H1 (cell line): ENCODE measurements at regions not wholly inside any gene's neighbourhood (a gene's known extent, or its start where the extent isn't known, plus 50 kb on each side); places are given as distances from the start of the nearest gene placed in this dataset.

ENCODE experiments used
- CTCF ChIA-PET: fragments of 300-600 bp; sonication (Branson Sonifier 250); formaldehyde crosslinking; loops from one replicate; lab custom pipeline; 2021; ENCODE audit not compliant: partially characterized antibody; lab: Charles Lee
- POLR2A ChIA-PET: fragments of 300-600 bp; sonication (Branson Sonifier 250); formaldehyde crosslinking; loops from one replicate; lab custom pipeline; 2021; ENCODE audit warnings: inconsistent platforms; ENCODE audit not compliant: partially characterized antibody; lab: Charles Lee
- DNase-seq, 2 experiments: peaks; one replicate each; pipeline versions ENCODE4 v3.0.0 to v3.0.0-alpha.2; 2010 to 2022; ENCODE audit warnings: low spot score in 2 of 2, low read depth in 1 of 2, mixed read lengths in 1 of 2
- FAIRE-seq: peaks from 2 replicates; lab custom pipeline; 2011; peaks lifted over from hg19 to GRCh38; lab: Jason Lieb, UNC
- H2AFZ ChIP-seq: 2 replicates; pipeline ENCODE4 v1.8.1; 2012; ENCODE audit warnings: low read length, inconsistent platforms
- H2AK5ac ChIP-seq: 2 replicates; pipeline ENCODE4 v1.6.1; 2013; ENCODE audit warnings: low read depth, low read length
- H2BK120ac ChIP-seq: replicated peaks from 2 replicates; pipeline ENCODE3; 2013; ENCODE audit warnings: low read depth, low read length, inconsistent platforms
- H2BK12ac ChIP-seq: 2 replicates; pipeline ENCODE4 v1.6.1; 2013; ENCODE audit warnings: low read depth, low read length
- H2BK15ac ChIP-seq: 2 replicates; pipeline ENCODE4 v1.6.1; 2013; ENCODE audit warnings: low read length
- H2BK20ac ChIP-seq: 2 replicates; pipeline ENCODE4 v1.6.1; 2013; ENCODE audit warnings: low read length
- H2BK5ac ChIP-seq: 2 replicates; pipeline ENCODE4 v1.6.1; 2013; ENCODE audit warnings: low read depth, low read length
- H3K14ac ChIP-seq: 2 replicates; pipeline ENCODE4 v1.6.1; 2013; ENCODE audit warnings: inconsistent platforms; ENCODE audit not compliant: insufficient read length
- H3K18ac ChIP-seq: 2 replicates; pipeline ENCODE4 v1.6.1; 2013; ENCODE audit warnings: low read length; ENCODE audit errors: extremely low read depth
- H3K23ac ChIP-seq: 2 replicates; pipeline ENCODE4 v1.6.1; 2013; ENCODE audit warnings: inconsistent platforms; ENCODE audit not compliant: insufficient read length
- H3K23me2 ChIP-seq: 2 replicates; pipeline ENCODE4 v1.6.1; 2013; ENCODE audit warnings: low read depth, low read length
- H3K27ac ChIP-seq: 2 replicates; pipeline ENCODE4 v1.6.1; 2011; ENCODE audit warnings: low read depth, low read length, inconsistent platforms
- H3K27me3 ChIP-seq, 4 experiments: replicated peaks in 1 of 4; 1 replicate in 1 of 4; 2 replicates in 3 of 4; pipeline versions ENCODE4 v1.6.1 to v1.8.1; 2011 to 2013; ENCODE audit warnings: low read length in 3 of 4, mild to moderate bottlenecking in 3 of 4, inconsistent platforms in 2 of 4, mixed read lengths in 2 of 4, moderate library complexity in 1 of 4; ENCODE audit not compliant: control insufficient read depth in 3 of 4, insufficient read depth in 3 of 4; ENCODE audit errors: extremely low read depth in 1 of 4
- H3K36me3 ChIP-seq, 4 experiments: 2 replicates each; pipeline versions ENCODE4 v1.6.1 to v1.8.1; 2011 to 2013; ENCODE audit warnings: mild to moderate bottlenecking in 4 of 4, low read length in 3 of 4, moderate library complexity in 2 of 4, control low read depth in 1 of 4, inconsistent platforms in 1 of 4; ENCODE audit not compliant: insufficient read depth in 4 of 4, control insufficient read depth in 2 of 4
- H3K4ac ChIP-seq: replicated peaks from 2 replicates; pipeline ENCODE3; 2013; ENCODE audit warnings: low read length, low read depth, mixed read lengths, inconsistent platforms; ENCODE audit not compliant: insufficient read length
- H3K4me1 ChIP-seq, 4 experiments: replicated peaks in 1 of 4; 1 replicate in 1 of 4; 2 replicates in 3 of 4; pipeline versions ENCODE4 v1.6.1 to v1.8.1; 2011 to 2013; ENCODE audit warnings: low read length in 3 of 4, inconsistent platforms in 2 of 4, mixed read lengths in 1 of 4; ENCODE audit not compliant: insufficient read depth in 4 of 4, control insufficient read depth in 3 of 4
- H3K4me2 ChIP-seq, 2 experiments: 2 replicates each; pipeline versions ENCODE4 v1.6.1 to v1.8.1; 2011 to 2013; ENCODE audit warnings: low read depth in 2 of 2, low read length in 2 of 2, control low read depth in 1 of 2, inconsistent platforms in 1 of 2, mild to moderate bottlenecking in 1 of 2; ENCODE audit not compliant: insufficient read depth in 1 of 2
- H3K4me3 ChIP-seq, 4 experiments: fragments of 200-600, 300-600 bp in 1 of 4; sonication (generic), shearing (Covaris generic), sonication (Bioruptor Twin) in 1 of 4; 2 replicates each; pipeline versions ENCODE4 v1.5.1 to v1.8.1; 2011 to 2016; ENCODE audit warnings: low read length in 4 of 4, low read depth in 3 of 4, control low read depth in 2 of 4, inconsistent platforms in 2 of 4, mild to moderate bottlenecking in 2 of 4, mixed read lengths in 1 of 4, moderate library complexity in 1 of 4; ENCODE audit not compliant: insufficient read depth in 2 of 4; ENCODE audit errors: extremely low read depth in 1 of 4
- H3K56ac ChIP-seq: replicated peaks from 2 replicates; pipeline ENCODE3; 2013; ENCODE audit warnings: low read depth, mild to moderate bottlenecking, mixed read lengths, low read length, inconsistent platforms; ENCODE audit not compliant: insufficient read length
- H3K79me1 ChIP-seq: 2 replicates; pipeline ENCODE4 v1.6.1; 2013; ENCODE audit warnings: low read depth, low read length, control low read depth
- H3K79me2 ChIP-seq, 2 experiments: 2 replicates each; pipeline versions ENCODE4 v1.6.1 to v1.8.1; 2012 to 2013; ENCODE audit warnings: low read length in 2 of 2, mild to moderate bottlenecking in 2 of 2, inconsistent platforms in 1 of 2; ENCODE audit not compliant: insufficient read depth in 2 of 2, control insufficient read depth in 1 of 2
- H3K9ac ChIP-seq, 4 experiments: replicated peaks in 1 of 4; 1 replicate in 1 of 4; 2 replicates in 3 of 4; pipeline versions ENCODE4 v1.6.1 to v1.8.1; 2011 to 2013; ENCODE audit warnings: low read depth in 3 of 4, low read length in 3 of 4, control low read depth in 2 of 4, mild to moderate bottlenecking in 2 of 4, moderate library complexity in 2 of 4, inconsistent platforms in 1 of 4; ENCODE audit errors: extremely low read depth in 1 of 4
- H3K9me3 ChIP-seq, 2 experiments: 2 replicates each; pipeline versions ENCODE4 v1.6.1 to v1.8.1; 2012 to 2013; ENCODE audit warnings: mild to moderate bottlenecking in 2 of 2, moderate library complexity in 2 of 2, control low read depth in 1 of 2, inconsistent platforms in 1 of 2, low read depth in 1 of 2, low read length in 1 of 2, mixed read lengths in 1 of 2; ENCODE audit not compliant: insufficient read depth in 2 of 2
- H4K20me1 ChIP-seq, 2 experiments: replicated peaks in 1 of 2; 2 replicates each; pipeline versions ENCODE3 to v1.8.1; 2011 to 2013; ENCODE audit warnings: inconsistent platforms in 2 of 2, low read length in 2 of 2, mild to moderate bottlenecking in 1 of 2; ENCODE audit not compliant: insufficient read depth in 2 of 2, control insufficient read depth in 1 of 2
- H4K5ac ChIP-seq: 2 replicates; pipeline ENCODE4 v1.6.1; 2013; ENCODE audit warnings: low read length, low read depth, mixed read lengths, inconsistent platforms; ENCODE audit not compliant: insufficient read length
- H4K8ac ChIP-seq: 2 replicates; pipeline ENCODE4 v1.8.0; 2013; ENCODE audit warnings: mild to moderate bottlenecking, moderate library complexity, low read length, inconsistent platforms; ENCODE audit not compliant: insufficient read depth; ENCODE audit errors: extremely low read depth
- H4K91ac ChIP-seq: replicated peaks from 2 replicates; pipeline ENCODE3; 2013; ENCODE audit warnings: low read length, mixed read lengths, inconsistent platforms; ENCODE audit not compliant: insufficient read length
- ATF2 ChIP-seq: IDR thresholded peaks from 2 replicates; pipeline ENCODE4 v1.6.1; 2012; ENCODE audit warnings: low read length, inconsistent platforms
- BCL11A ChIP-seq, 2 experiments: IDR thresholded peaks; one replicate each; pipeline ENCODE4 v1.6.1; 2011; ENCODE audit warnings: low read depth in 2 of 2, low read length in 2 of 2, mild to moderate bottlenecking in 2 of 2
- CBX5 ChIP-seq: fragments of 300-800, 300-1000 bp; sonication (generic); IDR thresholded peaks from 2 replicates; pipeline ENCODE4 v1.7.1; 2016; ENCODE audit warnings: antibody characterized with exemption, low read length, low read depth
- CHD2 ChIP-seq: IDR thresholded peaks from 2 replicates; pipeline ENCODE4 v1.6.1; 2012; ENCODE audit warnings: low read length, improper control_type of control experiment
- E2F6 ChIP-seq: IDR thresholded peaks from 2 replicates; pipeline ENCODE4 v1.6.1; 2012; ENCODE audit warnings: inconsistent platforms
- JUN ChIP-seq: IDR thresholded peaks from 2 replicates; pipeline ENCODE4 v1.6.1; 2011; ENCODE audit warnings: low read depth, mild to moderate bottlenecking, improper control_type of control experiment, low read length
- RFX5 ChIP-seq: IDR thresholded peaks from 2 replicates; pipeline ENCODE4 v1.6.1; 2011; ENCODE audit warnings: low read depth, low read length, improper control_type of control experiment, borderline replicate concordance
- SIN3A ChIP-seq, 2 experiments: IDR thresholded peaks in 1 of 2; conservative IDR thresholded peaks in 1 of 2; 2 replicates each; pipeline ENCODE4 v1.6.1; 2011 to 2012; ENCODE audit warnings: low read length in 2 of 2, improper control_type of control experiment in 1 of 2, low read depth in 1 of 2, mild to moderate bottlenecking in 1 of 2
- SP2 ChIP-seq: IDR thresholded peaks from 2 replicates; pipeline ENCODE4 v1.6.1; 2012; ENCODE audit warnings: mild to moderate bottlenecking, low read length, inconsistent platforms
- TAF7 ChIP-seq: optimal IDR thresholded peaks from 2 replicates; pipeline ENCODE3; 2011; ENCODE audit warnings: low read depth, mild to moderate bottlenecking, inconsistent platforms, low read length, moderate library complexity, borderline replicate concordance
- TEAD4 ChIP-seq: IDR thresholded peaks from 2 replicates; pipeline ENCODE4 v1.6.1; 2012; ENCODE audit warnings: low read depth, low read length, inconsistent platforms, mixed read lengths
- YY1 ChIP-seq: IDR thresholded peaks from 2 replicates; pipeline ENCODE4 v1.6.1; 2011; ENCODE audit warnings: low read depth, mild to moderate bottlenecking, low read length
- ZNF274 ChIP-seq: IDR thresholded peaks from 2 replicates; pipeline ENCODE4 v1.7.0; 2012; ENCODE audit warnings: low read length, borderline replicate concordance; ENCODE audit errors: extremely low read depth
- WGBS, 2 experiments: shearing (Covaris generic) in 1 of 2; methylation state at CpG; one replicate each; pipeline versions ENCODE4 v1.1.6 to v1.1.7; 2013 to 2015; ENCODE audit warnings: low lambda C conversion rate in 2 of 2, mixed read lengths in 2 of 2, inconsistent platforms in 1 of 2, low coverage in 1 of 2, missing lambda C conversion rate in 1 of 2; ENCODE audit not compliant: insufficient replicate concordance in 2 of 2, insufficient coverage in 1 of 2, insufficient read length in 1 of 2; ENCODE audit errors: extremely low coverage in 1 of 2, missing lambda C conversion rate in 1 of 2; 5-methylcytosine and 5-hydroxymethylcytosine counted together

DNA sequence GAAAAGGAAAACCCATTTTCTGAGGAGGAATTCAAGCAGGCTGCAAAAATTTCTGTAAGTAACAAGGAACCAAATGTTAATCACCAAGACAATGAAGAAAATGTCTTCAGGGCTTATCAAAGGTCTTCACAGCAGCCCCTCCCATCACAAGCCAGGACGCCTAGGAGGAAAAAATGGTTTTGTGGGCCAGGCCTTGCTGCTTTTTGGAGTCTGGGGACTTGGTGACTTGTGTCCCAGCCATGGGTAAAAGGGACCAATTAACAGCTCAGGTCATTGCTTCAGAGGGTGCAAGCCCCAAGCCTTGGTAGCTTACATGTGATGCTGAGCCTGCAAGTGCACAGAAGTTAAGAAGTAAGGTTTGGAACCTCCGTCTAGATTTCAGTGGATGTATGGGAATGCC lies 55.7 kb upstream of the FOXP2 start:
- no peak overlapping the region for H3K23ac ChIP-seq
- DNase-seq (no peak), FAIRE-seq (no peak)
- no peaks in the 10 kb centered on the region for H3K23me2 ChIP-seq
- no peak overlapping the region for H3K4ac ChIP-seq
- peaks cover 0 to 3% (median 0%) of the 10 kb centered on the region in 4 experiments; a peak in 1 of 7 replicates for H3K4me1 ChIP-seq
- no peak overlapping the region for H3K4me3 ChIP-seq
- H3K36me3 ChIP-seq, result no peaks in the 10 kb centered on the region
- H2BK12ac ChIP-seq, result no peak overlapping the region
- H2AK5ac ChIP-seq, result no peak overlapping the region
- H2BK120ac ChIP-seq, result no peak overlapping the region
- H3K79me2 ChIP-seq, result no peaks in the 10 kb centered on the region
- H2AFZ ChIP-seq, result no peak overlapping the region
- H4K8ac ChIP-seq, result no peak overlapping the region
- no peak overlapping the region for H3K56ac ChIP-seq
- H4K5ac ChIP-seq, result no peak overlapping the region
- no peak overlapping the region for H2BK15ac ChIP-seq
- no peak overlapping the region for H3K14ac ChIP-seq
- no peak overlapping the region for H3K4me2 ChIP-seq
- no peak overlapping the region for H3K9ac ChIP-seq
- no peak overlapping the region for H2BK5ac ChIP-seq
- no peak overlapping the region for H3K27ac ChIP-seq
- no peak overlapping the region for H2BK20ac ChIP-seq
- no peaks in the 10 kb centered on the region for H3K27me3 ChIP-seq
- POLR2A ChIA-PET, result no interaction called here
- no peak overlapping the region for H4K91ac ChIP-seq
- 0 out of 4 replicates have a peak, but pooled peaks cover 0 to 3% of the 10 kb centered on the region in 2 experiments for H3K9me3 ChIP-seq
- WGBS, 2 experiments, result 83% methylated on average over 2 of the region's 2 CpGs; no CpG with 5 or more reads in 1 of the 2 experiments
- no peak overlapping the region for H3K18ac ChIP-seq
- H4K20me1 ChIP-seq, result no peaks in the 10 kb centered on the region
- no peaks in the 10 kb centered on the region for H3K79me1 ChIP-seq
- CTCF ChIA-PET, result interaction anchor here (1.1 kb wide), 1 partner anchor 298 kb away, joined by 3 read pairs; no protein-coding TSS in a partner anchor
- TF ChIP-seq RFX5 (no peak), JUN (no peak), CBX5 (no peak), SP2 (no peak), ATF2 (no peak), YY1 (no peak), BCL11A (IDR thresholded peaks at IDR 0.05; ENCODE audit: low read depth in 2 of 2, low read length in 2 of 2) (no peak), ZNF274 (no peak), SIN3A (conservative IDR thresholded peaks at IDR 0.05 in 1 of 2, IDR thresholded peaks at IDR 0.05 in 1 of 2; ENCODE audit: low read depth in 1 of 2, low read length in 2 of 2) (no peak), TEAD4 (no peak), TAF7 (no peak), CHD2 (no peak), E2F6 (no peak)
